A673 (cell line): ENCODE measurements at regions not wholly inside any gene's neighbourhood (a gene's known extent, or its start where the extent isn't known, plus 50 kb on each side); places are given as distances from the start of the nearest gene placed in this dataset.

ENCODE experiments used
- BruUV-seq: library from RNA; stranded (reverse); fragments of 400-500 nt; replicated peaks from 2 replicates; lab custom pipeline; 2021; lab: Mats Ljungman, UMichigan
- CTCF ChIA-PET: fragments of 300-600 bp; sonication (Branson Sonifier 250); formaldehyde crosslinking; loops from one replicate; lab custom pipeline; 2022; ENCODE audit warnings: antibody characterized with exemption; lab: Charles Lee
- POLR2A ChIA-PET: fragments of 300-600 bp; sonication (Branson Sonifier 250); formaldehyde crosslinking; loops from one replicate; lab custom pipeline; 2022; ENCODE audit warnings: antibody characterized with exemption; ENCODE audit not compliant: low non-redundant PET; lab: Charles Lee
- DNase-seq: peaks from one replicate; pipeline ENCODE4 v3.0.0-alpha.2; 2015; ENCODE audit warnings: low spot score
- H3K27ac ChIP-seq: fragments of 200-600 bp; sonication (generic); 2 replicates; pipeline ENCODE4 v1.5.1; 2016; ENCODE audit warnings: mixed run types, low read depth, mild to moderate bottlenecking, mixed read lengths, antibody characterized with exemption, low read length; ENCODE audit not compliant: poor library complexity, severe bottlenecking
- H3K27me3 ChIP-seq: fragments of 200-600 bp; sonication (generic); replicated peaks from 2 replicates; pipeline ENCODE4 v1.6.1; 2017; ENCODE audit warnings: mixed run types, low read depth, mild to moderate bottlenecking, mixed read lengths, antibody characterized with exemption, low read length; ENCODE audit not compliant: insufficient read depth, poor library complexity
- H3K36me3 ChIP-seq: fragments of 200-600 bp; sonication (generic); 2 replicates; pipeline ENCODE4 v1.6.1; 2016; ENCODE audit warnings: mixed run types, mild to moderate bottlenecking, mixed read lengths, antibody characterized with exemption, low read length; ENCODE audit not compliant: insufficient read depth, poor library complexity, severe bottlenecking
- H3K4me1 ChIP-seq: fragments of 200-600 bp; sonication (generic); 2 replicates; pipeline ENCODE4 v1.6.1; 2017; ENCODE audit warnings: mixed run types, mild to moderate bottlenecking, mixed read lengths, antibody characterized with exemption, low read length; ENCODE audit not compliant: insufficient read depth, poor library complexity, severe bottlenecking
- H3K4me3 ChIP-seq: fragments of 200-600 bp; sonication (generic); 2 replicates; pipeline ENCODE4 v1.5.1; 2016; ENCODE audit warnings: low read depth, mixed run types, mild to moderate bottlenecking, mixed read lengths, low read length; ENCODE audit not compliant: poor library complexity, severe bottlenecking
- H3K9me3 ChIP-seq: fragments of 200-600 bp; sonication (generic); 2 replicates; pipeline ENCODE4 v1.6.1; 2016; ENCODE audit warnings: mixed run types, low read depth, mild to moderate bottlenecking, mixed read lengths, antibody characterized with exemption, low read length; ENCODE audit not compliant: poor library complexity, severe bottlenecking
- CTCF ChIP-seq: fragments of 300-800, 200-600 bp; sonication (generic); conservative IDR thresholded peaks from 2 replicates; pipeline ENCODE4 v1.5.1; 2017; ENCODE audit warnings: low read depth, mild to moderate bottlenecking, antibody characterized with exemption, low read length, moderate library complexity, mixed read lengths
- EZH2 ChIP-seq: fragments of 200-600 bp; sonication (generic); IDR thresholded peaks from 2 replicates; pipeline ENCODE4 v1.6.1; 2017; ENCODE audit warnings: borderline replicate concordance, low read depth, mild to moderate bottlenecking, mixed read lengths, antibody characterized with exemption, low read length; ENCODE audit not compliant: poor library complexity, severe bottlenecking
- intact Hi-C: fragments of 100-400 bp; cut with micrococcal nuclease; formaldehyde crosslinking; loops from one replicate; pipeline ENCODE4 v1.10.0; 2022; ENCODE audit not compliant: unreplicated experiment

GRCh38 chr2:120880381-120880780, 144.7 kb downstream of the GLI2 start:
- CTCF ChIA-PET = no interaction called here
- BruUV-seq = no TSS peak
- no peaks in the 10 kb centered on the region for H3K36me3 ChIP-seq
- H3K27ac ChIP-seq = no peak overlapping the region
- POLR2A ChIA-PET = no interaction called here
- intact Hi-C loops = no loop called here
- no peaks in the 10 kb centered on the region for H3K27me3 ChIP-seq
- peaks cover 10% of the 10 kb centered on the region for H3K4me1 ChIP-seq
- no peaks in the 10 kb centered on the region for H3K9me3 ChIP-seq
- no peak overlapping the region for H3K4me3 ChIP-seq
- TF ChIP-seq EZH2 (no peak), CTCF (no peak)
- DNase-seq = no peak

GRCh38 chr2:120881981-120882788, 146.5 kb downstream of the GLI2 start:
- H3K4me3 ChIP-seq = no peak overlapping the region
- H3K9me3 ChIP-seq = no peaks in the 10 kb centered on the region
- H3K4me1 ChIP-seq = peaks cover 10% of the 10 kb centered on the region
- ChIA-PET CTCF (interaction anchor here (0.6 kb wide), 2 partner anchors 11 to 202 kb away, joined by 3 to 6 read pairs; no protein-coding TSS in a partner anchor), POLR2A (no interaction called here)
- H3K27ac ChIP-seq = no peak overlapping the region
- H3K27me3 ChIP-seq = no peaks in the 10 kb centered on the region
- no peaks in the 10 kb centered on the region for H3K36me3 ChIP-seq
- intact Hi-C loops = no loop called here
- no peak for TF ChIP-seq EZH2
- TF ChIP-seq CTCF = no peak
- BruUV-seq = no TSS peak
- no peak for DNase-seq

- Histone ChIP-seq H3K27ac (no peak overlapping the region), H3K27me3 (no peaks in the 10 kb centered on the region), H3K4me1 (peaks cover 10% of the 10 kb centered on the region), H3K36me3 (no peaks in the 10 kb centered on the region), H3K9me3 (no peaks in the 10 kb centered on the region), H3K4me3 (no peak overlapping the region)
- no peak for DNase-seq
- intact Hi-C loops = no loop called here
- CTCF ChIA-PET = no interaction called here
- no TSS peak for BruUV-seq
- TF ChIP-seq CTCF = 0 out of 2 replicates have a peak, but pooled peaks have one; percentile 15
- TF ChIP-seq EZH2 = no peak
- POLR2A ChIA-PET = no interaction called here
These were observed 148.2 kb downstream of the GLI2 start for GRCh38 chr2:120883607-120884440.
